ENCODE measurements at regions not wholly inside any gene's neighbourhood (a gene's known extent, or its start where the extent isn't known, plus 50 kb on each side); places are given as distances from the start of the nearest gene placed in this dataset.
A peak's percentile ranks its signal among the peaks of the same experiment; 100 is the strongest.

DNA sequence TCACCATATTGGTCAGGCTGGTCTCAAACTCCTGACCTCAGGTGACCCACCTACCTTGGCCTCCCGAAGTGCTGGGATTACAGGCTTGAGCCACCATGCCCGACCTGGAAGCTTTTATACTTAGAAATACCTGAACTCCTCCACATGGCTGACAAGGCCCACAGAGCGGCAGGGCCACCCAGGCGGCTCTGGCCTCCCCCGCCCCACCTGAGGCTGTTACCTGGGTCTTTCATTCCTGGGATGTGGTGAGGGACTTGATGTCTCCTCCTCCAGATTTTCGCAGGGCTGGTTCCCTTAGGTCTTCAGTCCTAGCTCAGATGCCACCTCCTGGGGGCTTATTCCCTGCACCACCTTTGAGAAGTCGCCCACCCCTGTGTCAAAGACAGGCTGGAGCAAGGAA lies 152.1 kb downstream of the LY86 start:
- peaks cover 0 to 19% of the 10 kb centered on the region in 2 donors for H3K36me3 ChIP-seq (replicated peaks in 1 of 2; ENCODE audit: control insufficient read depth in 1 of 2, insufficient read depth in 2 of 2, low read length in 2 of 2)
- no peak overlapping the region for H3K4me2 ChIP-seq (replicated peaks; ENCODE audit: extremely low read depth, low read length, poor library complexity, severe bottlenecking)
- Mint-ChIP-seq H3K36me3 (peaks cover 22 to 38% of the 10 kb centered on the region in 2 donors), H3K9me3 (peaks cover 0 to 7% (median 5%) of the 10 kb centered on the region in 7 donors), H3K27me3 (ENCODE audit: low read depth in 3 of 3) (peaks cover 0 to 2% (median 2%) of the 10 kb centered on the region in 3 donors), H3K4me3 (no peak overlapping the region), H3K27ac (peak overlapping the region in 2 of 7 donors; percentile 36 to 41), H3K4me1 (peaks cover 23% of the 10 kb centered on the region)
- TF ChIP-seq, protein P1, sequence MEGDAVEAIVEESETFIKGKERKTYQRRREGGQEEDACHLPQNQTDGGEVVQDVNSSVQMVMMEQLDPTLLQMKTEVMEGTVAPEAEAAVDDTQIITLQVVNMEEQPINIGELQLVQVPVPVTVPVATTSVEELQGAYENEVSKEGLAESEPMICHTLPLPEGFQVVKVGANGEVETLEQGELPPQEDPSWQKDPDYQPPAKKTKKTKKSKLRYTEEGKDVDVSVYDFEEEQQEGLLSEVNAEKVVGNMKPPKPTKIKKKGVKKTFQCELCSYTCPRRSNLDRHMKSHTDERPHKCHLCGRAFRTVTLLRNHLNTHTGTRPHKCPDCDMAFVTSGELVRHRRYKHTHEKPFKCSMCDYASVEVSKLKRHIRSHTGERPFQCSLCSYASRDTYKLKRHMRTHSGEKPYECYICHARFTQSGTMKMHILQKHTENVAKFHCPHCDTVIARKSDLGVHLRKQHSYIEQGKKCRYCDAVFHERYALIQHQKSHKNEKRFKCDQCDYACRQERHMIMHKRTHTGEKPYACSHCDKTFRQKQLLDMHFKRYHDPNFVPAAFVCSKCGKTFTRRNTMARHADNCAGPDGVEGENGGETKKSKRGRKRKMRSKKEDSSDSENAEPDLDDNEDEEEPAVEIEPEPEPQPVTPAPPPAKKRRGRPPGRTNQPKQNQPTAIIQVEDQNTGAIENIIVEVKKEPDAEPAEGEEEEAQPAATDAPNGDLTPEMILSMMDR (IDR thresholded peaks at IDR 0.05) = no peak
- H3K79me2 ChIP-seq (ENCODE audit: insufficient read depth, low read length) = no peaks in the 10 kb centered on the region
- H3K27me3 ChIP-seq (ENCODE audit: control insufficient read depth in 2 of 2, insufficient read depth in 2 of 2, low read length in 2 of 2) = no peaks in the 10 kb centered on the region
- 100% methylated on average over 3 of the region's 7 CpGs for WGBS (ENCODE audit: insufficient coverage)
- no peaks in the 10 kb centered on the region for H3K9me3 ChIP-seq (replicated peaks in 1 of 2; ENCODE audit: control insufficient read depth in 1 of 2, insufficient read depth in 1 of 2, low read length in 2 of 2)
- H3K27ac ChIP-seq (ENCODE audit: low read depth in 1 of 2, low read length in 2 of 2) = no peak overlapping the region
- no peaks in the 10 kb centered on the region for H4K20me1 ChIP-seq (ENCODE audit: insufficient read depth, low read length)
- DNase-seq = no peak
- intact Hi-C loops (cut with micrococcal nuclease) = loop anchor here in 1 of 2 donors (10.0 kb wide), 1 partner anchor 46 kb away; no protein-coding TSS in a partner anchor
- H3K4me1 ChIP-seq (ENCODE audit: control insufficient read depth in 1 of 2, insufficient read depth in 2 of 2, low read length in 2 of 2) = peaks cover 13 to 20% of the 10 kb centered on the region in 2 donors
- H3K9ac ChIP-seq (ENCODE audit: insufficient read depth, low read length, poor library complexity, severe bottlenecking) = no peak overlapping the region
- H3K4me3 ChIP-seq (replicated peaks in 1 of 3; ENCODE audit: low read depth in 2 of 3, low read length in 3 of 3) = no peak overlapping the region
- H2AFZ ChIP-seq (ENCODE audit: insufficient read depth, low read depth, low read length, poor library complexity, severe bottlenecking) = no peak overlapping the region

DNA sequence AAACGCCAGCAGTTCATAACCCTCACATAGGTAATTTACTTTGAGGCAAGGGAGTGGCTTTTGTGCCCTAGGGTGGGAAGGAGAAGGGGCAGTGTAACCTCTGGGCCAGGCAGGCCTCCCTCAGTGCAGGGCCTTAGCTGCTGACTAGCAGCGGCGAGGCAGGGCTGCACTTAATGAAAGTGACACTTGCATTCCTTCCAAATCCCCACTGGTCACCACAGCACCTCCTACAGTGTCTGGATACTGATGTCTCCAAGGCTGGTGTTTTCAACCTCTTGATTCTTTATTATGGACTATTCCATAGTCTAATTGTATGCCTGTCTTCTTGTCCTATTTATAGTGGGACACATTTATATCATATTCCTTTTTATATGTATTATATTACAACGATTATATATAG lies 152.7 kb downstream of the LY86 start:
- peaks cover 18% of the 10 kb centered on the region for H3K4me1 Mint-ChIP-seq

More for the DNA sequence above, 152.7 kb downstream of the LY86 start:
- Histone ChIP-seq H3K9me3 (replicated peaks in 1 of 2; ENCODE audit: control insufficient read depth in 1 of 2, insufficient read depth in 1 of 2, low read length in 2 of 2) (no peaks in the 10 kb centered on the region), H3K4me2 (replicated peaks; ENCODE audit: extremely low read depth, low read length, poor library complexity, severe bottlenecking) (no peak overlapping the region), H3K4me1 (ENCODE audit: control insufficient read depth in 1 of 2, insufficient read depth in 2 of 2, low read length in 2 of 2) (peaks cover 13 to 20% of the 10 kb centered on the region in 2 donors), H3K27me3 (ENCODE audit: control insufficient read depth in 2 of 2, insufficient read depth in 2 of 2, low read length in 2 of 2) (no peaks in the 10 kb centered on the region), H3K36me3 (replicated peaks in 1 of 2; ENCODE audit: control insufficient read depth in 1 of 2, insufficient read depth in 2 of 2, low read length in 2 of 2) (peaks cover 0 to 19% of the 10 kb centered on the region in 2 donors), H3K9ac (ENCODE audit: insufficient read depth, low read length, poor library complexity, severe bottlenecking) (no peak overlapping the region), H3K4me3 (replicated peaks in 1 of 3; ENCODE audit: low read depth in 2 of 3, low read length in 3 of 3) (no peak overlapping the region), H3K27ac (ENCODE audit: low read depth in 1 of 2, low read length in 2 of 2) (no peak overlapping the region), H3K79me2 (ENCODE audit: insufficient read depth, low read length) (no peaks in the 10 kb centered on the region), H2AFZ (ENCODE audit: insufficient read depth, low read depth, low read length, poor library complexity, severe bottlenecking) (no peak overlapping the region), H4K20me1 (ENCODE audit: insufficient read depth, low read length) (no peaks in the 10 kb centered on the region)
- 100% methylated on average over 1 of the region's 4 CpGs for WGBS (ENCODE audit: insufficient coverage)
- Mint-ChIP-seq H3K36me3 (peaks cover 24 to 37% of the 10 kb centered on the region in 2 donors), H3K9me3 (peaks cover 0 to 10% (median 5%) of the 10 kb centered on the region in 7 donors), H3K27ac (no peak overlapping the region), H3K4me3 (no peak overlapping the region), H3K27me3 (ENCODE audit: low read depth in 3 of 3) (peaks cover 0 to 4% (median 2%) of the 10 kb centered on the region in 3 donors)
- TF ChIP-seq, protein P1 (IDR thresholded peaks at IDR 0.05) = no peak
- no peak for DNase-seq
- intact Hi-C loops (cut with micrococcal nuclease) = loop anchor here in 1 of 2 donors (10.0 kb wide), 1 partner anchor 46 kb away; no protein-coding TSS in a partner anchor

Measured in CD14-positive monocyte (primary cell).